ENCODE measurements at regions not wholly inside any gene's neighbourhood (a gene's known extent, or its start where the extent isn't known, plus 50 kb on each side); places are given as distances from the start of the nearest gene placed in this dataset.
"Not testable (repeated sequence)": the region's sequence is repeated elsewhere in the genome, so short reads cannot be mapped to it uniquely, and the experiment has no call there.

GRCh38 chr6:62991696-62992095 is 219.6 kb upstream of the FKBP1C start:
- not testable (repeated sequence) for TF ChIP-seq CTCF (IDR thresholded peaks at IDR 0.05; ENCODE audit: low read length); EZH2 (IDR thresholded peaks at IDR 0.05; ENCODE audit: borderline replicate concordance, low read length)
